ENCODE measurements at regions not wholly inside any gene's neighbourhood (a gene's known extent, or its start where the extent isn't known, plus 50 kb on each side); places are given as distances from the start of the nearest gene placed in this dataset.

DNA sequence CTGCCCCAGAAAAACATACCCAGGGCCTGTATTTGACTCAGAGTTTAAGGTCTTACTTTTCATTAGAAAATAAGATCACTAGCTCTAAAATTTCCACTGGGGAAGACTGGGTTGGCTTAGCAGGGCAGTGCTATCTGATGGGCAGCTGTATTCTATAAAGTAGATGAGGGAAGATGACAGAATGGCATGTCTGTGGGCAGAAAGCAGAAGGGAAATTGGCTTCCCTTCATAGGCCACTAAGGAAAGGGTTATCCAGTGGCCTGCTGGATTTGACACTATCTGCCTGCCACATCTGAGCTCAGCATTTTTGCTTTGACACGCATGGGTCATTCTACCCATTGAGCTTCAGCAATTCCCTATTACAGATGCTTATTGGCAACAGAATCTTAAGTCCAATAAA is 461.3 kb upstream of the RASGRP1 start:
- TF ChIP-seq POLR2A (IDR thresholded peaks at IDR 0.05; ENCODE audit: low read depth, low read length) (no peak), POLR2AphosphoS5 (IDR thresholded peaks at IDR 0.05; ENCODE audit: low read depth, low read length) (no peak), TAF1 (IDR thresholded peaks at IDR 0.05; ENCODE audit: low read depth, low read length) (no peak), POU2F2 (IDR thresholded peaks at IDR 0.05; ENCODE audit: low read depth, low read length) (no peak)
